Stimulated activated CD4-positive, alpha-beta T cell treated with anti-CD3 and anti-CD28 coated beads, Interleukin-15, amount 100 ng/mL, for 1 hour (primary cell): ENCODE measurements at regions not wholly inside any gene's neighbourhood (a gene's known extent, or its start where the extent isn't known, plus 50 kb on each side); places are given as distances from the start of the nearest gene placed in this dataset.

Experiments
- DNase-seq, 2 donors: peaks; one replicate each; pipeline ENCODE4 v3.0.0-alpha.2; 2020; ENCODE audit warnings: low read depth in 1 of 2, low spot score in 1 of 2

DNA sequence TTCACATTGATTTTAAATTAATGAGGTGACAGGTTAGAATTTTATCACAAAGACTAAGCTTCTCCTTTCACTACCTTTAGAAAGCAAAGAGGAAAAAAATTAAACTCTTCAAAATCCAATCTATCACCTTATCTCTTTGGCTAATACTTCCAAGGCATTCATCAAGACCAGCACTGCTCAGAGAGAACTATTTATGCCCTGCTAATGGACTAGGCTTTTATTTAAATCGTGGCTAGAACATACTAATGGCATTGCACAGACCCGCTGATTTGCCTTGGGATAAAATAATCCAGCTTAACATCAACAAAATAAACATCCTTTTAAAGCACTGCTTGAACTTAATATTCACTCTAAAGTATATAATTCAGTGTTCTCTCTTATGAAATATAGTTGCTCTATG is 880.4 kb downstream of the HACE1 start:
- no peak for DNase-seq

GRCh38 chr6:103937389-103937788 is 922.3 kb downstream of the HACE1 start:
- no peak for DNase-seq

GRCh38 chr6:103925317-103925716 is 934.4 kb downstream of the HACE1 start:
- DNase-seq = no peak

- no peak for DNase-seq
Measured at GRCh38 chr6:103910018-103910417, 949.7 kb downstream of the HACE1 start.

- no peak for DNase-seq
Measured at GRCh38 chr6:103908898-103909297, 950.8 kb downstream of the HACE1 start.

GRCh38 chr6:103895136-103895535 is 964.6 kb downstream of the HACE1 start:
- DNase-seq = no peak

- no peak for DNase-seq
Measured at GRCh38 chr6:103893141-103893581, 966.6 kb downstream of the HACE1 start.

DNA sequence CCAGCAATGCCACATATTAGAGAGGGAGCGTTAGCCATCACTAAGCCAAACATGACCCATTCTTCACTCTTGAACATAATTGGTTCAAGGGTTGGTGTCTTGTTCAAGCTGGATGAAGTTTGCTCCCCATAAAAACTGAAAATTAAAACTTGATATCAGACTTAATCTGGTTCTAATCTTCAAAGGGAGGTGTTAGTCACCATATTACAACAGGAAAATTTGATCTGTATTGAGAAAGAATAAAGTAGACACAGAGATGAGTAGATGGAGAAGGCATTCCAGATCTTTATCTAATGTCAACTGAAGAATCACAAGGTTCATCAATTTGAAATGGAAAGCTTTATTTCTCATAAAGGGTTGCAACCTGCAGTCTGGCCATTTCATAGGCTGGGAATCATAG is 972.8 kb downstream of the HACE1 start:
- no peak for DNase-seq

GRCh38 chr6:103885446-103885845 is 974.3 kb downstream of the HACE1 start:
- DNase-seq = no peak

- DNase-seq = no peak
Measured at GRCh38 chr6:103879800-103880199, 979.9 kb downstream of the HACE1 start.

- no peak for DNase-seq
Measured at GRCh38 chr6:103875221-103875620, 984.5 kb downstream of the HACE1 start.

DNA sequence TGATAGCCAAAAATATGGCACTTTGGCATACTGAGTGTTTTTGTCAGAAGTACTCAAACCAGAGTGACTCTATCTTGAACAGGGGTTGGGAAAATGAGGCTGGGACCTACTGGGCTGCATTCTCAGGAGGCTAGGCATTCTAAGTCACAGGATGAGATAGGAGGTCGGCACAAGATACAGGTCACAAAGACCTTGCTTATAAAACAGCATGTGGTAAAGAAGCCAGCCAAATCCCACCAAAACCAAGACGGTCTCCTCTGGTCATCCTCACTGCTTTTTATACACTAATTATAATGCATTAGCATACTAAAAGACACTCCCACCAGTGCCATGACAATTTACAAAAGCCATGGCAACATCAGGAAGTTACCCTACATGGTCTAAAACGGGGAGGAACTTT is 985.1 kb downstream of the HACE1 start:
- DNase-seq = no peak

GRCh38 chr6:103872678-103873077 is 987.0 kb downstream of the HACE1 start:
- no peak for DNase-seq

GRCh38 chr6:103872233-103872632 is 987.5 kb downstream of the HACE1 start:
- no peak for DNase-seq

GRCh38 chr6:103870970-103871369 is 988.7 kb downstream of the HACE1 start:
- no peak for DNase-seq

- no peak for DNase-seq
Measured at GRCh38 chr6:103862297-103862696, 997.4 kb downstream of the HACE1 start.

DNA sequence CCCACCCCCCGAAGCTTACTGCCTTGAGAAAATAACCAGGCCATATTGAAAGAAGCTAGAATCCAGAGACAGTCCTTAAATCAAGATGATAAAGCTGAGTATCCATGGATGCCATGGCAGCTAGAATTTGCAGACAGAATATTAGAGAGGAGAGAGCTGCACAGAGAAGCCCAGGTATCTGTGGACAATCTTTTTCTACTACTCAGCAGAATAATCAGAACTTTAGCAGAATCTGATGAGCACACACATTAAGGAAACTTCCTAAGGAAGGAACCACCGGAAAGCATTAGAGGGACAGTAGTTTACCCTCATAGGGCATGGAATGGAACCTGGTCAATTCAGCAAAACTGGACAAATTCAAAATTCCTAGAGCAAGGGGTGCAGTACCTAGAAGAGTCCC is 1001.7 kb downstream of the HACE1 start:
- DNase-seq = no peak

DNA sequence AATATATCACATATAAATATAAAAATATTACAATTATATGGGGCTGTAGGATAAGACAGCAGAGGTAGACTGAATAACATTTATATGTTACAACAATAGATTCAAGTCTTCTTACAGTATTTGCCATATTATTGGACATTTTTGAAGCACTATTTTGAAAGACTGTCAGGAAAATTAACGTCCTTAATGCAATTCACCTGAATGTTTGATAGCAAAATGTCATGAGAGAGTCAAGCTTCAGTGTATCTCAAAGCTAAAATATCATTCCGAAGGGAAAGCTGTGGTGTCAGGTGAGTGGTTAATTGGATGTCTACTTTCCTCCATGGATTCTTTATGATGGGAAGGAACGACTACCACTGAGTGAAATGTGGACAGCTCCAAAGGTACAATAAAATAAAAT is 1004.0 kb downstream of the HACE1 start:
- DNase-seq = no peak

DNA sequence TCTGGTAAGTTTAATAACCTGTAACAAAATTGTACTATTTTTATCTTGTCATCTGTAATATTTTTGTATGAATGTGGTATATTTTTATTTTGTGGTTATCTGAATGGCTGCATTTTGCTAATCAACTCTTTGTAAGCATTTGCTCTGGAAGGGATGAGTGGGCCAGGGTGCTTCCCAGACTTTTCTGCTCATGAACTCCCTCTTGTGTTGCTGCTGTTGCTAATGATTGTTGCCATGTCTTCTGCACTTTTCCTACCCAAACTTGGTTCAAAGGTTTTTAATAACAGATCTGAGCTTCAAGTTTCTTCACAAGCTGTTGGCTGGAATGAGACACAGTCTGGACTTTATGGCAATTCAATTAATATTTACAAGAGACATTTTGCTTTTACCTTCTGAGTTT is 1005.7 kb downstream of the HACE1 start:
- DNase-seq = no peak

- no peak for DNase-seq
Measured at GRCh38 chr6:103838457-103838856, 1021.3 kb downstream of the HACE1 start.

- DNase-seq = no peak
Measured at GRCh38 chr6:103826209-103826608, 1033.5 kb downstream of the HACE1 start.

DNA sequence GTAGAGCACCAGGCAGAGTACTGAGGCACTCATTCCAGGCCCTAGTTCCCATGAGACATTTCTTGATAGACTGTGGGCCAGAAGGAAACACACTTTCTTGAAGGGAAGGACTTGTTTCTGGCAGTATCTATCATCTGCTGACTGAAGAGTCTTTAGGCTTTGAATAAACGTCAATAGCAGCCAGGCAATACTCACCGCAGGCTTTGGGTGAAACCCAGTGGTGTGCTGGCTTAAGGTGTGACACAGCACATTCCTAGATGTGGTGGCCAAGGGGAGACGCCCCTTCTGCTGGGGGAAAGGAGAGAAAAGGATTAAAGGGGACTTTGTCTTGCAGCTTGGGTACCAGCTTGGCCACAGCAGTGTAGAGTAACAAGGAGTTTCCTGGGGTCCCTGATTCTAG is 1039.6 kb downstream of the HACE1 start:
- DNase-seq = no peak

- no peak for DNase-seq
Measured at GRCh38 chr6:103819509-103819908, 1040.2 kb downstream of the HACE1 start.

DNA sequence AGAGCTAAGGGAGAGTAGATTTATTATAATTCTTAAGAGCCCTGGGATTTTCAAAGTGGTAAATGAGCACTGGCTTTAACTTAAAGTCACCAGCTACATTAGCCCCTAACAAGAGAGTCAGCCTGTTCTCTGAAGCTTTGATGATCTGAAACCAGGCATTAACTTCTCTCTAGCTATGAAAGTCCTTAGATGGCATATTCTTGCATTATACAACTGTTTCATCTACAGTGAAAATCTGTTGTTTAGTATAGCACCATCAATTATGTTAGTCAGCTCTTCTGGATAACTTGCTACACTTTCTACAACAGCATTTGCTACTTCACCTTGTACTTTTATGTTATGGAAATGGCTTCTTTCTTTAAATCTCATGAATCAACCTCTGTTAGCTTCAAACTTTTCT is 1046.7 kb downstream of the HACE1 start:
- no peak for DNase-seq
